WTC11 (cell line): ENCODE measurements at regions not wholly inside any gene's neighbourhood (a gene's known extent, or its start where the extent isn't known, plus 50 kb on each side); places are given as distances from the start of the nearest gene placed in this dataset.

Experiments used
- ATAC-seq: fragments of 200-7000 bp; cut with Tn5 transposase; 2 replicates; pipeline ENCODE4 v1.10.0; 2021; ENCODE audit warnings: mild to moderate bottlenecking, moderate library complexity
- CTCF ChIA-PET: fragments of 300-600 bp; sonication (Branson Sonifier 250); formaldehyde crosslinking; loops from one replicate; lab custom pipeline; 2021; ENCODE audit warnings: antibody characterized with exemption; lab: Charles Lee
- POLR2A ChIA-PET: fragments of 350-600 bp; sonication (Branson Sonifier 250); formaldehyde crosslinking; loops from one replicate; lab custom pipeline; 2021; ENCODE audit warnings: antibody characterized with exemption; lab: Charles Lee
- DNase-seq: peaks from one replicate; pipeline ENCODE4 v3.0.0; 2021; ENCODE audit warnings: low spot score
- H3K27ac Mint-ChIP-seq: 2 replicates; pipeline ENCODE4 v1.8.0; 2021; ENCODE audit warnings: mixed read lengths
- H3K27me3 Mint-ChIP-seq: 2 replicates; pipeline ENCODE4 v1.8.0; 2021; ENCODE audit warnings: low read depth, mild to moderate bottlenecking, moderate library complexity, mixed read lengths
- H3K36me3 Mint-ChIP-seq: 2 replicates; pipeline ENCODE4 v1.8.0; 2021; ENCODE audit warnings: mixed read lengths
- H3K4me1 Mint-ChIP-seq: 2 replicates; pipeline ENCODE4 v1.8.0; 2022; ENCODE audit warnings: mixed read lengths
- H3K4me3 Mint-ChIP-seq: 2 replicates; pipeline ENCODE4 v1.8.0; 2021; ENCODE audit warnings: mild to moderate bottlenecking, moderate library complexity, mixed read lengths
- H3K9me3 Mint-ChIP-seq: 2 replicates; pipeline ENCODE4 v1.8.0; 2021; ENCODE audit warnings: mixed read lengths
- AFF4 ChIP-seq: sonication (generic); formaldehyde crosslinking; IDR thresholded peaks from 2 replicates; pipeline ENCODE4 v1.8.1; 2023; ENCODE audit warnings: mild to moderate bottlenecking, missing genetic modification reagents, borderline replicate concordance
- FOXP4 ChIP-seq: sonication (generic); formaldehyde crosslinking; IDR thresholded peaks from 2 replicates; pipeline ENCODE4 v1.8.0; 2022; ENCODE audit warnings: mild to moderate bottlenecking, missing genetic modification reagents
- GRHL2 ChIP-seq: fragments of 250-450 bp; sonication (Bioruptor Pico); IDR thresholded peaks from 2 replicates; pipeline ENCODE4 v1.8.0; 2022; ENCODE audit warnings: mild to moderate bottlenecking, moderate library complexity; ENCODE audit not compliant: insufficient replicate concordance, severe bottlenecking
- GTF2I ChIP-seq: fragments of 250-450 bp; sonication (Bioruptor Pico); conservative IDR thresholded peaks from 2 replicates; pipeline ENCODE4 v1.4.0; 2021; ENCODE audit warnings: mild to moderate bottlenecking
- JUN ChIP-seq: sonication (generic); formaldehyde crosslinking; IDR thresholded peaks from 2 replicates; pipeline ENCODE4 v1.8.0; 2023; ENCODE audit warnings: mild to moderate bottlenecking, missing genetic modification reagents
- MLX ChIP-seq: sonication (generic); formaldehyde crosslinking; IDR thresholded peaks from 2 replicates; pipeline ENCODE4 v1.8.1; 2023; ENCODE audit warnings: mild to moderate bottlenecking, missing genetic modification reagents, moderate library complexity
- PRRX2 ChIP-seq: fragments of 250-450 bp; sonication (Bioruptor Pico); IDR thresholded peaks from 2 replicates; pipeline ENCODE4 v1.8.0; 2021; ENCODE audit warnings: mild to moderate bottlenecking
- SMAD3 ChIP-seq: sonication (generic); formaldehyde crosslinking; IDR thresholded peaks from 2 replicates; pipeline ENCODE4 v1.8.0; 2022; ENCODE audit warnings: missing genetic modification reagents, mild to moderate bottlenecking, borderline replicate concordance
- TCF7 ChIP-seq: sonication (generic); formaldehyde crosslinking; IDR thresholded peaks from 2 replicates; pipeline ENCODE4 v1.8.0; 2022; ENCODE audit warnings: mild to moderate bottlenecking, low read depth, missing genetic modification reagents, moderate library complexity
- ZBTB21 ChIP-seq: sonication (generic); formaldehyde crosslinking; IDR thresholded peaks from 2 replicates; pipeline ENCODE4 v1.8.1; 2023; ENCODE audit warnings: mild to moderate bottlenecking, missing genetic modification reagents, borderline replicate concordance
- ZNF232 ChIP-seq: sonication (generic); formaldehyde crosslinking; IDR thresholded peaks from 2 replicates; pipeline ENCODE4 v1.8.0; 2022; ENCODE audit warnings: mild to moderate bottlenecking, missing genetic modification reagents
- ZNF263 ChIP-seq: sonication (generic); formaldehyde crosslinking; IDR thresholded peaks from 2 replicates; pipeline ENCODE4 v1.8.1; 2022; ENCODE audit warnings: low read depth, mild to moderate bottlenecking, moderate library complexity, missing genetic modification reagents
- ZNF425 ChIP-seq: fragments of 250-450 bp; sonication (Bioruptor Pico); conservative IDR thresholded peaks from 2 replicates; pipeline ENCODE4 v1.9.0; 2021; ENCODE audit warnings: mild to moderate bottlenecking
- ZNF671 ChIP-seq: fragments of 250-450 bp; sonication (Bioruptor Pico); IDR thresholded peaks from 2 replicates; pipeline ENCODE4 v1.8.0; 2021; ENCODE audit warnings: mild to moderate bottlenecking

- ATAC-seq (no peak), DNase-seq (no peak)
- Mint-ChIP-seq H3K4me3 (no peak overlapping the region), H3K27me3 (no peaks in the 10 kb centered on the region), H3K4me1 (peaks cover 4% of the 10 kb centered on the region), H3K36me3 (no peaks in the 10 kb centered on the region), H3K27ac (no peak overlapping the region), H3K9me3 (no peaks in the 10 kb centered on the region)
- ChIA-PET POLR2A (no interaction called here), CTCF (no interaction called here)
- TF ChIP-seq SMAD3 (CRISPR knock-in tag) (no peak), PRRX2 (CRISPR knock-in tag) (no peak), FOXP4 (CRISPR knock-in tag) (no peak), TCF7 (CRISPR knock-in tag) (no peak), ZNF671 (CRISPR knock-in tag) (no peak), ZNF263 (no peak), JUN (CRISPR knock-in tag) (no peak), GTF2I (CRISPR knock-in tag) (no peak)
Observed at GRCh38 chr5:89396278-89396954, 513.4 kb upstream of the MEF2C start.

DNA sequence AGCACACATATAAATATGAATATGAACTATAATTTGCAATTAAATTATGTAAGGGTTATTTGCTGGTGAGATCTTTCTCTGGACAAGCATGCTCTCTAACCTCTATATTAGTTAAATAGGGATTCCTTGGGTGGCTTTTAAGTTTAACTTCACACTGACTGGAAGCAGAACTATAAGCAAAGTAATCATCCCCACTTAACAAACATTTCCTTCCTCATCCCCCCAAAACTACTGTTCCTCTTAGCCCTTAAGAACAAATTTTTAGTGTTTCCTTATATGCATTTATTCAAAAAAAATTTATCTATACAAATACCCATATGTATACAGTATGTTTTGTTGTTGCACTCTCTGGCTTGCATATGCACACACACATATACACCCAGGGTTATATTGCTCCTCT lies 512.1 kb upstream of the MEF2C start:
- H3K36me3 Mint-ChIP-seq = no peaks in the 10 kb centered on the region
- ATAC-seq (no peak), DNase-seq (no peak)
- H3K27ac Mint-ChIP-seq = no peak overlapping the region
- POLR2A ChIA-PET = no interaction called here
- no peaks in the 10 kb centered on the region for H3K9me3 Mint-ChIP-seq
- peaks cover 4% of the 10 kb centered on the region for H3K4me1 Mint-ChIP-seq
- CTCF ChIA-PET = no interaction called here
- H3K4me3 Mint-ChIP-seq = no peak overlapping the region
- no peaks in the 10 kb centered on the region for H3K27me3 Mint-ChIP-seq
- TF ChIP-seq PRRX2 (CRISPR knock-in tag) (no peak), MLX (CRISPR knock-in tag) (no peak), ZNF425 (no peak), GRHL2 (CRISPR knock-in tag) (no peak), ZBTB21 (CRISPR knock-in tag) (no peak), AFF4 (CRISPR knock-in tag) (no peak), ZNF232 (CRISPR knock-in tag) (no peak)
